GM18858 (cell line): ENCODE measurements at regions not wholly inside any gene's neighbourhood (a gene's known extent, or its start where the extent isn't known, plus 50 kb on each side); places are given as distances from the start of the nearest gene placed in this dataset.
"Not testable (repeated sequence)": the region's sequence is repeated elsewhere in the genome, so short reads cannot be mapped to it uniquely, and the experiment has no call there.

Experiments used
- ATAC-seq: cut with Tn5 transposase; IDR thresholded peaks from one replicate; pipeline ENCODE4 v1.9.1; 2021; ENCODE audit not compliant: unreplicated experiment

GRCh38 chr9:78896479-78896878, 599.6 kb downstream of the PSAT1 start:
- ATAC-seq: no peak

DNA sequence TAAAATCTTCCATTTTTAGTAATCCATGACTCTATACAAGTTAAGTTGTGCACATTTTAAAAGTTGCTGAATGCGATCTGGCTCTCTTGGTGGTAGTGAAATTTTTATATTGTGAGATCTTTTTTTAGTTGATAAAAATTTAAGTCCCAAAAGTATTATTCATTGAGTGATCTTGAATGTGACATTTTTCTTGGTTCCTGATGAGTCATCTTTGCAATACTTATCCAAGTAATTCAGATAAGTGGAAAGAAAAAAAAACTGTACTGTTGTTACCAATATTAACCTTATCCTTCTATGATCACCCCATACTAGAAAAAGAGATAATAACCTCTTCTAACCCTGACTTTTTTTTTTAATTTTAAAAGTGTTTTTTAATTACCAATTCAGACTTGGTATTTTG, 601.3 kb downstream of the PSAT1 start:
- ATAC-seq: no peak

GRCh38 chr9:78899006-78899405, 602.1 kb downstream of the PSAT1 start:
- ATAC-seq: no peak

DNA sequence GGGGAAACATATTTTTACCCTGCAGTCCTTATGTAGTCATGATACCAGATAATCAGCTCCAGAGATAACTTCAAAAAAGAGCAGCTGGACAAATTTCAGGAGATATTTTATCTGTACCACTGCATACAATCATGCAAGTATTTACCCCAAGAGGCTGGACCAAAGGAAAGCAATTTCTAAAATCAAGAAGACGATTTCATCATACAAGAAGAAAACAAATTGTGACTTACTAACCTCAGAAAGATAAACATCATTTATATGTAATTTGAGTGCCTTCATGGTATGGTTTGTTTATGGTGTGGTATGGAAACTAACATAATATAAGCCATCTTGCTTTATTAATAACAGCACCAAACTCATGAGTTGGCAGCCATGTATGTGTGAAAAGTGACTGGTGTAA, 603.6 kb downstream of the PSAT1 start:
- ATAC-seq: no peak

- ATAC-seq: no peak
Observed at GRCh38 chr9:78902051-78902450, 605.1 kb downstream of the PSAT1 start.

- ATAC-seq: no peak
Observed at GRCh38 chr9:78903581-78903980, 606.7 kb downstream of the PSAT1 start.

- no peak for ATAC-seq
Observed at GRCh38 chr9:78904686-78905085, 607.8 kb downstream of the PSAT1 start.

DNA sequence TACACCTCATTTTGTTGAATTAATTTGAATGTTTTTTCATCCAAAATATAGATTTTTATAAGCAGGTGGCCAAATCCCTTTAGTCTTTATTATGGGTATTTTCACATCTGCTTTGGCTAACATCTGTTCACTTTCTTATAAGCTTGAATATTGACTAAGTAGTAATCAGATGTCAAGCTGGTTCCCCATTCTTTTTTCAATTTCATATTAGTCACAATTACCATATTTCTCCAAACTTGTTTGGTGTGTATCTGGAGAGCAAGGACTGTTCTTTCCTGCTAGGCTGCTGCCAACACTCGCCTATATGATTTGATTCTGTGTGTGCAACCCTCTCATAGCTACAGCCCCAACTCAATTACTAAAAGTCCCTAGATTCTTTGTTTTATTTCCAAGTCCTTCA, 608.5 kb downstream of the PSAT1 start:
- no peak for ATAC-seq

GRCh38 chr9:78905986-78906755, 609.2 kb downstream of the PSAT1 start:
- ATAC-seq: no peak

DNA sequence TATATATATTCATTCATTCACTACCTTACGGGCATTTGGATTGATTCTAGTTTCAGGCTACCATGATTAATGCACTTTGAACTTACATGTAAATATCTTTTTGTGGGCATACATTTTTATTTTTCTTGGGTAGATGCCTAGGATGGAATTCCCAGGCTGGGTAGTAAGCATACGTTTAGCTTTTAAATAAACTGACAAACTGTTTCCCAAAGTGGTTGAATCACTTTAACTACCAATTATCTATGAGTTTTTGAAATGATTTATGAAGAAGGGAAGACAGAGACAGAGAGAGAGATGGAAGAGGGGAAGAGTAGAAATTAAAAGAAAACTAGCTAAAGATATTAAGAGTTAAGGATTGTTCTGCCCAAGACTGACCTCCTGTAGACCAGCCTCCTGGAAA, 612.6 kb downstream of the PSAT1 start:
- ATAC-seq: no peak

DNA sequence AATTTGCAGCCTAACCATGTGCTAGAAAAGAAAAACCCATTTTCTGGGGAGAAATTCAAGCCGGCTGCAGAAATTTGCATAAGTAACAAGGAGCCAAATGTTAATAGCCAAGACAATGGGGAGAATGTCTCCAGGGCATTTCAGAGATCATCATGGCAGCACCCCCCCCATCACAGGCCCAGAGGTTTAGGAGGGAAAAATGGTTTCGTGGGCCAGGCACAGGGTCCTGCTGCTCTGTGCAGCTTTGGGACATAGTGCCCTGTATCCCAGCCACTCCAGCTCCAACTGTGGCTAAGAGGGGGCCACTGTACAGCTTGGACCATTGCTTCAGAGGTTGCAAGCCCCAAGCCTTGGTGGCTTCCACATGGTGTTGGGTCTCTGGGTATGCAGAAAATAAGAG, 620.0 kb downstream of the PSAT1 start:
- not testable (repeated sequence) for ATAC-seq

GRCh38 chr9:78918976-78919375, 622.1 kb downstream of the PSAT1 start:
- ATAC-seq: no peak

DNA sequence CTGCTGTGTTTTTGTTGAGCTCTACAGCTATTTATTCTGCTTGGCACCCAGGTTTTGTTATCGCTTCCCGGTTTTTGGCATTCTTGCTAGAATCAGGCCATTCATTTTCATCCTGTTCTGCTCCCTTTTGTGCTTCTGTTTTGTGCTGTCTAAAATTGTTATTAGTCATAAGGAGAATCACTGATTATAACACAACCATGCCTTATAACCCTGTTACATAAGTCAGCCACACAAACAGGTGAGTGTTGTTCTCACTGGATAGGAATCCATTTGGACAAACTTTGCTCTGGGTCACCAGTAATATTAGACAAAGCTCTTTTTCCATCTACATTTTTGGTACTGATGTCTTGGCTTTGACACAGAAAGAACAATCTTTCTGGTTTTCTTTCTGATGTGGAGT, 622.8 kb downstream of the PSAT1 start:
- ATAC-seq: no peak

- ATAC-seq: no peak
Observed at GRCh38 chr9:78921341-78921740, 624.4 kb downstream of the PSAT1 start.

- ATAC-seq: no peak
Observed at GRCh38 chr9:78923966-78924659, 627.2 kb downstream of the PSAT1 start.

DNA sequence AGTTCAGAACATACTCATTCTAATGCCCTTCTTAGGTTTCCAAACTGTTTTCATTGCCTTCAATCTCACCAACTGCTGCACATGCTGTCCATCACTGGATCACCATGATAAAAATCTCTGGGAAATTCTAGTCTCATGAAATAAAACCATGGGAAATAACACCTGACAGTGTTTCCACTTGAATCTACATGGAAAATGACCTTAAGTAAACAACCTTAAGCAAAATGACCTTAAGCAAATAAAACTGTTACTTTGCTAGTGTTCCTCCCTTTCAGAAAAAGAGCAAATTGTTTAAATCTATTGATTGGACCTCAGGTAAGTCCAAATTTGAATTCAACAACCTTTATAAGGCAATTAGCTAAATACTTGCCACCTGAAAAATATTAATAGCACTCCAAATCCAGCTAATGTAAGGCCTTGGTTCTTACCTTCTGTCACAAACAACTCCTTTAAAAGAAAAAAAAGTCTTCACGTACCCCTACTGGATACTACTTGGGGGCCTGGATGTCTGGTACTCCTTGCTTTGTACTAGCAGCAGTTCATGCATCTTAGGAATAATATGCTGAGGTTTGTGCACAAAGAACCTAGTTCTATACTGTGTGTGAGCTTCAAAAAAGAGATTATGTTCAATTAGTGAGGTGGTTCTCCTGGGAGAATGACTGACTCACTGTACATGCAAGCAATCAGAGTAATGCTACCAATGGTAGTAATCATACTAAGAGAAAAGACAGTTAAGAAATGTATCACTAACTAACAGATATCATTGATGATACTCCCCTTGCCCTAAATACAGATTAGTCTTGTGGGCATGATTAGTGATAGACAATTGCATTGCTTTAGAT, 630.4 kb downstream of the PSAT1 start:
- ATAC-seq: no peak

DNA sequence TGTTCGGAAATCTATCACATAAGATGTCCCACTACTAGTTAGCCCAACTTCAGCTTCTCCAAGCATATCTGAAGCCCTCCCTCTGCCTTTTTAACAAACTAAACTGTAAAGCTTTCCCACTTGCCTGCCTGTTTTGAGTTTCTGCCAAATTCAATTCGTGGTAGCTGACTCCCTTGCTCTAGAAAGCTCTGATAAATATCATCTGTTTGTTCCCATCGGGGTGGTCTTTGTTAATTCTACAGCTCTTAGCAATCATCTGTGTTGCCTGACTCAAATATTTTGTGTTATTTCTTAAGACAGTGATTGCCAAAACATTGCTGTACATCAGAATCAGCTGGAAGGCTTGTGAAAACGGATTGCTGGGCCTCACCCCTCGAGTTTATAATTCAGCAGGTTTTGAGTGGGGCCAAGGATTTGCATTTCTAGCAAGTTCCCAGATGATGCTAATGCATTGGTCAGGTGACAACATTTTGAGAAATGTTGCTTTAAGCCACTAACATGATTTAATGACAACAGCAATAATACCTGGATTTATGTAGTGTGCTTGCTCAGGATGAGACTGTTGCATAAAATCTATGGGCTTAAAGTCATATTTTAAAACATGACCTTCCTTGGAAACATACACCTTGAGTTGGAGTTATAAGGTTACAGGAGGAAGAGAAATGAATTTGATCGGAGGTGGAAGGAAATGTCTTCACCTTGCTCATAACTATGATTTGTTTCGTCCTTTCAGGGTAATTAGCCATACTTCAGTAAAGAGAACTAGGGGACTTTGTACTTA, 631.9 kb downstream of the PSAT1 start:
- no peak for ATAC-seq

DNA sequence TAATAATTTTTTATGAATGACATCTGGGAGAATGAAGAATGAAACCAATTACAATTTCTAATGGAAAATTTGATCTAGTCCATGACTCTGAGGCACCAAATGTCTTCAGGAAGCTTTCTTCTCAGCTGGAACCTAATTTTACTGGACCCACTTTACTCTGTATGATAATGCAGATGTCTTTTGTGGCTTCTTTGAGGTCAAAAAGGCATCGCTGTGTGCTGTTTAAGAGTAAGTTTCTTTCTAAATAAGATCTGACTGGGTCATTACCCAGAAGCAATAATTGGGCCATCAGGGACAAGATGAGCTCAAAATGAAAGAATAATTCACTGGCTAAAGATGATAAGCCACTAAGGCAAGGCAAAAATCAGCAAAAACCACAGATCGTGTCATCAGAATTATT, 633.4 kb downstream of the PSAT1 start:
- no peak for ATAC-seq

GRCh38 chr9:78932849-78933627, 636.1 kb downstream of the PSAT1 start:
- no peak for ATAC-seq

- ATAC-seq: no peak
Observed at GRCh38 chr9:78934880-78935279, 636.9 kb upstream of the TLE4 start.
